ENCODE measurements at regions not wholly inside any gene's neighbourhood (a gene's known extent, or its start where the extent isn't known, plus 50 kb on each side); places are given as distances from the start of the nearest gene placed in this dataset.

- TF ChIP-seq SIX5 (IDR thresholded peaks at IDR 0.05; ENCODE audit: borderline replicate concordance in 1 of 2, insufficient read depth in 1 of 2, low read depth in 1 of 2, low read length in 2 of 2) (no peak), HDAC6 (IDR thresholded peaks at IDR 0.05; ENCODE audit: low read depth, low read length) (no peak), RBM17 (IDR thresholded peaks at IDR 0.05; ENCODE audit: borderline replicate concordance, low read depth, low read length) (no peak), CBX8 (IDR thresholded peaks at IDR 0.05; ENCODE audit: borderline replicate concordance, extremely low read depth, low read depth, low read length, poor library complexity, severe bottlenecking) (no peak), IRF2 (CRISPR knock-in tag; IDR thresholded peaks at IDR 0.05) (no peak), ZBTB33 (CRISPR knock-in tag; IDR thresholded peaks at IDR 0.05) (no peak), POLR2AphosphoS5 (IDR thresholded peaks at IDR 0.05; ENCODE audit: control insufficient read depth, insufficient read depth, low read depth, low read length) (no peak), CTCF (IDR thresholded peaks at IDR 0.05 in 2 of 3, conservative IDR thresholded peaks at IDR 0.05 in 1 of 3; ENCODE audit: insufficient read depth in 2 of 3, low read depth in 1 of 3, low read length in 3 of 3) (no peak), NR0B1 (IDR thresholded peaks at IDR 0.05; ENCODE audit: partially characterized antibody) (no peak)
Observed at GRCh38 chr3:176867681-176868663, 329.3 kb downstream of the TBL1XR1 start.

Data from K562 (cell line).